NCI-H2171 treated with DMSO at 0.1 percent for 48 hours (cell line): ENCODE measurements at regions not wholly inside any gene's neighbourhood (a gene's known extent, or its start where the extent isn't known, plus 50 kb on each side); places are given as distances from the start of the nearest gene placed in this dataset.

Experiments used
- DNase-seq: peaks from one replicate; lab custom pipeline; 2025; lab: John Stamatoyannopoulos, UW

GRCh38 chr6:2562721-2563451, 187.8 kb downstream of the MYLK4 start:
- no peak for DNase-seq

GRCh38 chr6:2560917-2561698, 189.6 kb downstream of the MYLK4 start:
- no peak for DNase-seq

GRCh38 chr6:2560140-2560818, 190.4 kb downstream of the MYLK4 start:
- no peak for DNase-seq

GRCh38 chr6:2558861-2559801, 191.6 kb downstream of the MYLK4 start:
- DNase-seq = no peak

GRCh38 chr6:2558098-2558680, 192.5 kb downstream of the MYLK4 start:
- DNase-seq = no peak

- no peak for DNase-seq
Observed at GRCh38 chr6:2557181-2557720, 193.5 kb downstream of the MYLK4 start.

GRCh38 chr6:2556761-2557160, 194.0 kb downstream of the MYLK4 start:
- DNase-seq = no peak

GRCh38 chr6:2554651-2555260, 196.0 kb downstream of the MYLK4 start:
- peak; percentile 18 for DNase-seq

- DNase-seq = no peak
Observed at GRCh38 chr6:2552526-2553154, 198.1 kb downstream of the MYLK4 start.

- no peak for DNase-seq
Observed at GRCh38 chr6:2551705-2552104, 199.0 kb downstream of the MYLK4 start.

GRCh38 chr6:2550247-2550646, 200.5 kb downstream of the MYLK4 start:
- no peak for DNase-seq

- DNase-seq = no peak
Observed at GRCh38 chr6:2549834-2550233, 200.9 kb downstream of the MYLK4 start.

- DNase-seq = no peak
Observed at GRCh38 chr6:2547355-2547754, 203.4 kb downstream of the MYLK4 start.

GRCh38 chr6:2546901-2547300, 203.8 kb downstream of the MYLK4 start:
- DNase-seq = no peak

- no peak for DNase-seq
Observed at GRCh38 chr6:2545383-2546038, 205.2 kb downstream of the MYLK4 start.

GRCh38 chr6:2543321-2543720, 207.4 kb downstream of the MYLK4 start:
- DNase-seq = no peak

GRCh38 chr6:2542858-2543218, 207.9 kb downstream of the MYLK4 start:
- no peak for DNase-seq

GRCh38 chr6:2542101-2542857, 208.4 kb downstream of the MYLK4 start:
- DNase-seq = no peak

- no peak for DNase-seq
Observed at GRCh38 chr6:2536451-2536850, 214.3 kb downstream of the MYLK4 start.
